Astrocyte of the cerebellum (primary cell): ENCODE measurements at regions not wholly inside any gene's neighbourhood (a gene's known extent, or its start where the extent isn't known, plus 50 kb on each side); places are given as distances from the start of the nearest gene placed in this dataset.
"Not testable (repeated sequence)": the region's sequence is repeated elsewhere in the genome, so short reads cannot be mapped to it uniquely, and the experiment has no call there.

Source experiments
- DNase-seq: peaks from one replicate; pipeline ENCODE4 v3.0.0-alpha.2; 2011; ENCODE audit warnings: low read depth
- H3K4me3 ChIP-seq: 2 replicates; pipeline ENCODE4 v1.5.1; 2011; ENCODE audit warnings: mild to moderate bottlenecking, low read depth, low read length, moderate library complexity
- CTCF ChIP-seq: IDR thresholded peaks from 2 replicates; pipeline ENCODE4 v1.5.1; 2012; ENCODE audit warnings: low read length, low read depth, moderate library complexity, mild to moderate bottlenecking; ENCODE audit errors: missing control alignments
- in situ Hi-C: cut with HindIII; loops from 2 replicates; pipeline ENCODE4 v1.10.0; 2017; ENCODE audit warnings: low sequenced_read_pairs

- in situ Hi-C loops: no loop called here
- TF ChIP-seq CTCF: no peak
- no peak overlapping the region for H3K4me3 ChIP-seq
- DNase-seq: no peak
Observed at GRCh38 chr10:65235846-65236245, 1690.0 kb upstream of the LRRTM3 start.

DNA sequence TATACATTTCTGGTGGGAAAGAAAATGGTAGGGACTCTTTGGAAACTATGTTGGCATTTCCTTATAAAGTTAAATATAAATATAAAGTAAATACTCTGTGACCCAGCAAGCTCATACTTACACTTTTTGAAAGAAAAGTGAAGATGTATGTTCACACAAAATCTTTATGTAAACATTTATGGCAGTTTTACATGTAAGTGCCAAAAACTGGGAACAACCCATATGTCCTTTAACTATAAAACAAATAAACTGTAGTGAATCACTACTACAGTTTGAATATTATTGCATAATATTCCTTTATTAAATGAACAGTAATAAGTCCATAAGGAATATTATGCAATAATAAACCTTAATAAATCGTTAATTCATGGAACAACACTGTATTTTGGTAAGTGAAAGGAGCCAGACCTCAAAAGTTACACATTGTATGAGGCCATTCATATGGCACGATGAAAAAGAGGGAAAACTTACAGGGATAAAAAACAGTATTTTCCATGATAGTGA, 1660.3 kb upstream of the LRRTM3 start:
- in situ Hi-C loops: no loop called here
- DNase-seq: no peak
- TF ChIP-seq CTCF: no peak

DNA sequence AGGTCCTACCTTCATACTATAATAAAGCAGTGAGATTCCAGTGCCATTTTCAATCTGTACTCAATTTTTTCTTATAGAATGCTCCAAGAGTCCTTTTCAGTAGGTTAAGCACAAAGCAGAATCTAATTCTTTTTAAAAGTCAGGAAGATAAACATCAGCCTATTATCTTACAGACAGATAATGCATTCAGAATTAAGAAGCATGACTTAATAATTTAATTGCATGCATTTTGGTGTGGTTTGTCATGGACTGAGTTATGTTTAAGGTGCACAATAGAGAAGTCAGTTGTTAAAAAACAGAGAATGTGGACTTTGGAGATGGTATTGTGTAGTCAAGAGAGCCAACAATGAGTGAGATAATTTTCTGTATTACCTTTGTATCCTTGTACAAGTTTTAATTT, 1656.3 kb upstream of the LRRTM3 start:
- H3K4me3 ChIP-seq, DNase-seq, in situ Hi-C loops: not testable (repeated sequence)

More for the DNA sequence above, 1660.3 kb upstream of the LRRTM3 start:
- no peak overlapping the region for H3K4me3 ChIP-seq

DNA sequence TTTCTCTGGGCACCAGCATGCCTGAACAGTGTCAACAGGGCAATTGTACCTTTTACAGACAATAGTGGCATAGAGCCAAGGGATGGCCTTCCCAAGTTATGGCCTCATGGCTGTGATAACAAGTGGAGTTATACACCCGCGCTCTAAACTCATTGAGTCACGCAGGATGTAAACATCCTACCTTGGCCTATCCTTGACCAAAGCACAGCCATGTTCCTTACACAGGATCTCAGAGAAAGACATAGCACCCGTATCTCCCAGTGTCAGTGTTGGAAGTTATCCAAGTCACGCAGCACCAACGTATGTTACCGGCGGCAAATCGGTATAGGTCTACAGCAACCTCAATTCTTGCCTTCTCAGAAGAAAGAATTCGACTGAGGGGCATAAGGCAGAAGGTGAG, 1654.9 kb upstream of the LRRTM3 start:
- no peak overlapping the region for H3K4me3 ChIP-seq
- in situ Hi-C loops: no loop called here
- no peak for TF ChIP-seq CTCF
- DNase-seq: no peak

DNA sequence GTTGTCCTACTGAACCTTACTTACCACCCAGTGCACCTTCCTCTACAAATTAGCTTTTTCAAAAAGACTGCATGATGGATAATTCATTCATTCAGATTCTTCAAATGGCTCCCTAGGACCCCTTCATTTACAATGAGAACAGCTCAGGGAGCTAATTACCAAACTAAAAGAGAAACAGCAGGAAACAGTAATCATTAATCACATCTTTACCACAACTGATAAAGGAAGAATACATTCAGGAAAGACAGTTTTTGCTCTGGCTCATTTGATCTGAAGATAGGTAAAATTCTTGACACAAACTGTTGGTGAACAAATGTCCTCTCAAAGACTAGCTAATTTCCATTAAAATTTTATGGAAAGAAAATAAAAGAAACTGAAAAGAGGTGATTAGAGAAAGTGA, 1652.7 kb upstream of the LRRTM3 start:
- DNase-seq: no peak
- H3K4me3 ChIP-seq: no peak overlapping the region
- TF ChIP-seq CTCF: no peak
- in situ Hi-C loops: no loop called here

- no peak for DNase-seq
- in situ Hi-C loops: no loop called here
- TF ChIP-seq CTCF: no peak
- no peak overlapping the region for H3K4me3 ChIP-seq
Observed at GRCh38 chr10:65275296-65275695, 1650.5 kb upstream of the LRRTM3 start.

DNA sequence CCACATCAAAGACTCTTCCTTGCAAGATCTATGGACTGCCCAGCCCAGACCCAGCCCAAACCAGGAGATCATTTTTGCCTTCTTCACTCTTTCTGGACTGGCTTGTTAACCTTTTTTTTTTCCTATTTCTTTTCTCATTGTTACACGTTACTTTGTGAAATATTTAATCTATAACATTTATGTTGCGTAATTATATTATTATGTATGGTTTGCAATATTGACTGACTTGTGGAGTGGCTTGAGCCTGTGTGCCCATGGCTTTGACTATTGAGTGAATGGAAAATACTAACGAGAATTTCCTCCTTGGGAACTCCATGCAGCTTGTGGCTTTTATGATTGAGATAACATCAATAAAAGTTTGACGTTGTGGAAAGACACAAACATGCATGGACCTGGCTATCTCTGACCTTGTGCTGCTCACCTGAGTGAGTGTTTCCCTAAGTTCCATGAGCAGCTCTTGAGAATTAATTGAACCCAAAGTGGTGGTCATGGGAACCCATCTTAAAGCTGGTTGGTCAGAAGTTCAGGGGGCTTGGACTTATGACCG, 1641.3 kb upstream of the LRRTM3 start:
- no peak for TF ChIP-seq CTCF
- no peak overlapping the region for H3K4me3 ChIP-seq
- in situ Hi-C loops: no loop called here
- no peak for DNase-seq

DNA sequence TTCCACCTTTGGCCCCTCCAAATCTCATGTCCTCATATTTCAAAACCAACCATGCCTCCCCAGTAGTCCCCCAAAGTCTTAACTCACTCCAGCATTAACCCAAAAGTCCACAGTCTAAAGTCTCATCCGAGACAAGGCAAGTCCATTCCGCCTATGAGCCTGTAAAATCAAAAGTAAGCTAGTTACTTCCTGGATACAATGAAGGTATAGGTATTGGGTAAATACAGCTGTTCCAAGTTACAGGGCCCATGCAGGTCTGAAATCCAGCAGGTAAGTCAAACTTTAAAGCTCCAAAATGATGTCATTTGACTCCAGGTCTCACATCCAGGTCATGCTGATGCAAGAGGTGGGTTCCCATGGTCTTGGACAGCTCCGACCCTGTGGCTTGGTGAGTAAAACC, 1640.1 kb upstream of the LRRTM3 start:
- in situ Hi-C loops, DNase-seq, H3K4me3 ChIP-seq: not testable (repeated sequence)
